K562 (cell line): ENCODE measurements at regions not wholly inside any gene's neighbourhood (a gene's known extent, or its start where the extent isn't known, plus 50 kb on each side); places are given as distances from the start of the nearest gene placed in this dataset.

ENCODE experiments used
- ATAC-seq: fragments of 200-7000 bp; cut with Tn5 transposase; 3 replicates; pipeline ENCODE4 v1.9.1; 2020; ENCODE audit warnings: moderate library complexity
- BruUV-seq: library from RNA; stranded (reverse); fragments of 400-500 nt; replicated peaks from 2 replicates; lab custom pipeline; 2021; lab: Mats Ljungman, UMichigan
- CTCF ChIA-PET: fragments of 300-600 bp; formaldehyde crosslinking; extraction: SDS; loops from one replicate; lab custom pipeline; 2021; ENCODE audit warnings: low intra/inter-chr PET ratio; lab: Yijun Ruan, JAX
- POLR2A ChIA-PET: fragments of 300-600, 350-650 bp; sonication (Branson Sonifier 250); formaldehyde crosslinking; extraction: SDS; loops from one replicate; lab custom pipeline; 2021; ENCODE audit warnings: antibody characterized with exemption, inconsistent platforms; lab: Yijun Ruan, JAX
- DNase-seq, 4 experiments: peaks; one replicate each; pipeline versions ENCODE4 v3.0.0 to v3.0.0-alpha.2; 2011 to 2018; ENCODE audit warnings: low spot score in 3 of 4, mixed read lengths in 3 of 4; ENCODE audit errors: extremely low read depth in 1 of 4
- FAIRE-seq: peaks from 2 replicates; lab custom pipeline; 2011; peaks lifted over from hg19 to GRCh38; lab: Jason Lieb, UNC
- H2AFZ ChIP-seq: 2 replicates; pipeline ENCODE4 v1.6.0; 2011; ENCODE audit warnings: low read depth, low read length, control low read depth, inconsistent platforms
- H3K27ac ChIP-seq: fragments of 200-600 bp; 3 replicates; pipeline ENCODE4 v1.8.0; 2011; ENCODE audit warnings: low read depth, mild to moderate bottlenecking, control low read depth, inconsistent platforms, low read length, moderate library complexity, mixed read lengths; ENCODE audit errors: extremely low read depth
- H3K27me3 ChIP-seq, 2 experiments: fragments of 300-600 bp in 1 of 2; 2 replicates in 1 of 2; 3 replicates in 1 of 2; pipeline versions ENCODE4 v1.6.0 to v1.8.0; 2011; ENCODE audit warnings: inconsistent platforms in 2 of 2, low read length in 2 of 2, mild to moderate bottlenecking in 1 of 2, mixed read lengths in 1 of 2, moderate library complexity in 1 of 2; ENCODE audit not compliant: control insufficient read depth in 2 of 2, insufficient read depth in 2 of 2
- H3K36me3 ChIP-seq: fragments of 300-600 bp; 3 replicates; pipeline ENCODE4 v1.8.0; 2011; ENCODE audit warnings: mild to moderate bottlenecking, low read length, inconsistent platforms; ENCODE audit not compliant: control insufficient read depth, insufficient read depth
- H3K4me1 ChIP-seq, 2 experiments: fragments of 200-600 bp in 1 of 2; replicated peaks in 1 of 2; 2 replicates in 1 of 2; 3 replicates in 1 of 2; pipeline versions ENCODE4 v1.5.1 to v1.8.0; 2011; ENCODE audit warnings: inconsistent platforms in 2 of 2, low read length in 2 of 2, mild to moderate bottlenecking in 1 of 2, mixed read lengths in 1 of 2, moderate library complexity in 1 of 2; ENCODE audit not compliant: control insufficient read depth in 2 of 2, insufficient read depth in 2 of 2
- H3K4me2 ChIP-seq: 2 replicates; pipeline ENCODE4 v1.6.1; 2011; ENCODE audit warnings: low read length, control low read depth, inconsistent platforms, mixed read lengths; ENCODE audit not compliant: insufficient read depth
- H3K4me3 ChIP-seq: fragments of 200-600 bp; sonication (generic), shearing (Covaris generic); 2 replicates; pipeline ENCODE4 v1.5.1; 2016; ENCODE audit warnings: control low read depth, inconsistent platforms
- H3K79me2 ChIP-seq: fragments of 200-600 bp; 3 replicates; pipeline ENCODE4 v1.8.0; 2011; ENCODE audit warnings: low read length, inconsistent platforms; ENCODE audit not compliant: control insufficient read depth, insufficient read depth
- H3K9ac ChIP-seq, 2 experiments: 2 replicates each; pipeline versions ENCODE4 v1.6.0 to v1.6.1; 2011; ENCODE audit warnings: low read depth in 2 of 2, low read length in 2 of 2, control low read depth in 1 of 2, inconsistent platforms in 1 of 2, mild to moderate bottlenecking in 1 of 2, mixed read lengths in 1 of 2; ENCODE audit not compliant: insufficient read depth in 1 of 2
- H3K9me1 ChIP-seq: one replicate; pipeline ENCODE4 v1.6.0; 2011; ENCODE audit warnings: inconsistent platforms, mild to moderate bottlenecking, low read length, moderate library complexity; ENCODE audit not compliant: control insufficient read depth, insufficient read depth
- H3K9me3 ChIP-seq: replicated peaks from 2 replicates; pipeline ENCODE4 v1.5.1; 2011; ENCODE audit warnings: low read depth, low read length, inconsistent platforms; ENCODE audit not compliant: control insufficient read depth, insufficient read depth
- H4K20me1 ChIP-seq: replicated peaks from 2 replicates; pipeline ENCODE4 v1.6.1; 2011; ENCODE audit warnings: low read length, inconsistent platforms, mixed read lengths; ENCODE audit not compliant: control insufficient read depth, insufficient read depth
- EZH2 ChIP-seq: IDR thresholded peaks from 2 replicates; pipeline ENCODE4 v1.6.1; 2012; ENCODE audit warnings: low read depth, mild to moderate bottlenecking, inconsistent platforms, low read length, borderline replicate concordance
- FOXP4 ChIP-seq: sonication (generic); formaldehyde crosslinking; IDR thresholded peaks from 2 replicates; pipeline ENCODE4 v1.8.0; 2022; ENCODE audit warnings: mild to moderate bottlenecking, missing genetic modification reagents, borderline replicate concordance
- GTF2E2 ChIP-seq: fragments of 200-800 bp; sonication (Bioruptor generic); IDR thresholded peaks from 2 replicates; pipeline ENCODE4 v1.6.1; 2016; ENCODE audit warnings: missing genetic modification characterization, missing compliant biosample characterization
- NFRKB ChIP-seq: fragments of 450-650 bp; IDR thresholded peaks from 2 replicates; pipeline ENCODE4 v1.6.1; 2016; ENCODE audit warnings: low read depth
- NRF1 ChIP-seq, 2 experiments: fragments of 450-650 bp; IDR thresholded peaks in 1 of 2; conservative IDR thresholded peaks in 1 of 2; 2 replicates each; pipeline ENCODE4 v1.6.1; 2014; ENCODE audit warnings: mild to moderate bottlenecking in 2 of 2
- POLR3G ChIP-seq: IDR thresholded peaks from 2 replicates; pipeline ENCODE4 v1.6.1; 2011; ENCODE audit not compliant: insufficient read length, insufficient replicate concordance; ENCODE audit errors: extremely low read depth
- PPARD ChIP-seq: fragments of 250-450 bp; sonication (Bioruptor Pico); IDR thresholded peaks from 2 replicates; pipeline ENCODE4 v1.8.0; 2022; ENCODE audit warnings: inconsistent platforms, mild to moderate bottlenecking, moderate library complexity
- SREBF1 ChIP-seq: fragments of 150-350 bp; IDR thresholded peaks from 2 replicates; pipeline ENCODE4 v1.6.1; 2014; ENCODE audit warnings: antibody characterized with exemption, low read depth, low read length, borderline replicate concordance
- ZHX1 ChIP-seq: fragments of 150-350 bp; conservative IDR thresholded peaks from 2 replicates; pipeline ENCODE4 v1.6.1; 2014; ENCODE audit warnings: low read length
- ZNF124 ChIP-seq: sonication (generic); formaldehyde crosslinking; IDR thresholded peaks from 2 replicates; pipeline ENCODE4 v1.8.1; 2022; ENCODE audit warnings: missing genetic modification reagents
- ZNF133 ChIP-seq: fragments of 250-450 bp; sonication (Bioruptor Pico); IDR thresholded peaks from 2 replicates; pipeline ENCODE4 v1.4.0; 2020; ENCODE audit warnings: mild to moderate bottlenecking
- ZNF518B ChIP-seq: fragments of 250-450 bp; sonication (Bioruptor Pico); IDR thresholded peaks from 2 replicates; pipeline ENCODE4 v1.5.0; 2021; ENCODE audit warnings: mild to moderate bottlenecking, moderate library complexity
- WGBS: fragments of 100-300 bp; shearing (Covaris generic); methylation state at CpG from one replicate; pipeline ENCODE4 v1.1.6; 2016; ENCODE audit warnings: low coverage, mixed read lengths; ENCODE audit not compliant: insufficient coverage; ENCODE audit errors: missing lambda C conversion rate; 5-methylcytosine and 5-hydroxymethylcytosine counted together
- in situ Hi-C: fragments of 300-500 bp; cut with MboI; formaldehyde crosslinking; loops from 4 replicates; pipeline ENCODE4 v1.15.0; 2018; ENCODE audit warnings: inconsistent platforms, mixed read lengths
- intact Hi-C: fragments of 100-400 bp; cut with micrococcal nuclease; formaldehyde crosslinking; loops from 2 replicates; pipeline ENCODE4 v1.14.2; 2022

GRCh38 chr2:176665086-176665485, 395.8 kb downstream of the MTX2 start:
- ChIA-PET POLR2A (interaction anchor here (1.0 to 2.9 kb wide), 4 partner anchors 9 to 189 kb away, joined by 3 to 12 read pairs (median 4); no protein-coding TSS in a partner anchor), CTCF (no interaction called here)
- Histone ChIP-seq H3K4me2 (no peak overlapping the region), H3K9ac (no peak overlapping the region), H3K79me2 (no peaks in the 10 kb centered on the region), H3K27me3 (peaks cover 0 to 2% of the 10 kb centered on the region in 2 experiments; a peak in 2 of 5 replicates), H3K4me3 (no peak overlapping the region), H3K9me1 (no peaks in the 10 kb centered on the region), H3K27ac (no peak overlapping the region)
- FAIRE-seq (no peak), DNase-seq (no peak)
- intact Hi-C loops = no loop called here
- 0% methylated on average over 1 of the region's 1 CpG for WGBS
- BruUV-seq = no TSS peak
- TF ChIP-seq PPARD (CRISPR knock-in tag) (no peak), POLR3G (no peak), ZNF518B (CRISPR knock-in tag) (no peak), NFRKB (no peak), ZHX1 (no peak), ZNF124 (CRISPR knock-in tag) (no peak), SREBF1 (no peak), EZH2 (no peak), ZNF133 (CRISPR knock-in tag) (no peak), GTF2E2 (tag) (no peak), FOXP4 (CRISPR knock-in tag) (no peak), NRF1 (conservative IDR thresholded peaks at IDR 0.05 in 1 of 2, IDR thresholded peaks at IDR 0.05 in 1 of 2) (no peak)
- TF ChIP-seq, all 486 proteins: peak for 0
- H3K4me1 ChIP-seq = no peaks in the 10 kb centered on the region
- in situ Hi-C loops = no loop called here
- ATAC-seq = no peak
- H3K9me3 ChIP-seq = no peaks in the 10 kb centered on the region
- H3K36me3 ChIP-seq = no peaks in the 10 kb centered on the region
- H2AFZ ChIP-seq = no peak overlapping the region
- no peaks in the 10 kb centered on the region for H4K20me1 ChIP-seq
